ENCODE measurements at regions not wholly inside any gene's neighbourhood (a gene's known extent, or its start where the extent isn't known, plus 50 kb on each side); places are given as distances from the start of the nearest gene placed in this dataset.

DNA sequence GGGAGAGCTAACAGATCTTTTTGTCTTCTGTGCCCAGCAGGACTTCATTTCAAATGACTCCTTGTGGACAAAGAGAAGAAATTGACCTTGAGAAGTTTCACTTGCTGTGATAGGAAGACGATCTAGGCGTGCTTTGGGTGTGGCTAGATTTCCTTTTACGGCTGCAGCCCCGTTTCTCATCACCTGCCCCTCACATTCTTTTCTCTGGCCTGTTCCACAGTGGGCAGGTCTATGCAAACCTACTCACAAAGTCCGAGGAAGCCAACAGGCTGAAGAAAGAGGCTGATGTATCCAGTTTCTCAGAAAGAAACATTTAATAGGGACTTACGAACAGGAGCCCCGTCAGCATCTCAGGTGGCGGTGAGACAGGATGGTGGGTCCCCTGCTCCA lies 231.8 kb downstream of the FGF9 start:
- Histone ChIP-seq H3K4me3 (no peak overlapping the region), H3K27ac (no peak overlapping the region), H3K9me3 (no peaks in the 10 kb centered on the region), H3K27me3 (no peaks in the 10 kb centered on the region), H3K36me3 (no peaks in the 10 kb centered on the region), H3K4me1 (peaks cover 4 to 13% of the 10 kb centered on the region in 2 donors)
- DNase-seq = no peak
- ATAC-seq = no peak
- TF ChIP-seq POLR2A (IDR thresholded peaks at IDR 0.05) = no peak
- TF ChIP-seq, protein P1, sequence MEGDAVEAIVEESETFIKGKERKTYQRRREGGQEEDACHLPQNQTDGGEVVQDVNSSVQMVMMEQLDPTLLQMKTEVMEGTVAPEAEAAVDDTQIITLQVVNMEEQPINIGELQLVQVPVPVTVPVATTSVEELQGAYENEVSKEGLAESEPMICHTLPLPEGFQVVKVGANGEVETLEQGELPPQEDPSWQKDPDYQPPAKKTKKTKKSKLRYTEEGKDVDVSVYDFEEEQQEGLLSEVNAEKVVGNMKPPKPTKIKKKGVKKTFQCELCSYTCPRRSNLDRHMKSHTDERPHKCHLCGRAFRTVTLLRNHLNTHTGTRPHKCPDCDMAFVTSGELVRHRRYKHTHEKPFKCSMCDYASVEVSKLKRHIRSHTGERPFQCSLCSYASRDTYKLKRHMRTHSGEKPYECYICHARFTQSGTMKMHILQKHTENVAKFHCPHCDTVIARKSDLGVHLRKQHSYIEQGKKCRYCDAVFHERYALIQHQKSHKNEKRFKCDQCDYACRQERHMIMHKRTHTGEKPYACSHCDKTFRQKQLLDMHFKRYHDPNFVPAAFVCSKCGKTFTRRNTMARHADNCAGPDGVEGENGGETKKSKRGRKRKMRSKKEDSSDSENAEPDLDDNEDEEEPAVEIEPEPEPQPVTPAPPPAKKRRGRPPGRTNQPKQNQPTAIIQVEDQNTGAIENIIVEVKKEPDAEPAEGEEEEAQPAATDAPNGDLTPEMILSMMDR (IDR thresholded peaks at IDR 0.05 in 4 of 5, conservative IDR thresholded peaks at IDR 0.05 in 1 of 5) = no peak
- intact Hi-C loops (cut with DNase I; ENCODE audit: low total_unique reads) (no loop called here), in situ Hi-C loops (cut with MboI; ENCODE audit: low sequenced_read_pairs in 4 of 4) (no loop called here)

DNA sequence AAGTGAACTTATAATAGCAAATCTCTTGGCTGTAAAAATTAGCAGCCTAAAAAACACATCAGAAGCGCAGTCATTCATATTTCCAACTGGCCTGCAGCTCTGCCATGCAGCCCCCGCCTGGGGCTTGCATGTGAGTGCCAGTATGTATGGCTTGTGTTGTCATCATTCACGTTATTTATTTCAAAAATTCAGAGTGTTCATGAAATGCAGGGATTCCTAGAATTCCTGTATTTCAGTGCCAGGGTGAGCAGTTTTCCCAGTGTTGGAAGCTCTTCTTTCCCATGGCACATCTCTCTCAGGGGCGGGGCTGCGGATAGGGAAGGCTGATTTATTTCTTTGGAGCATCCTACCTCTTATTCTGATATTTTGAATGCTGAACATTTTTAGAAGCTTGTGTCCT lies 234.6 kb downstream of the FGF9 start:
- Histone ChIP-seq H3K27ac (no peak overlapping the region), H3K9me3 (no peaks in the 10 kb centered on the region), H3K36me3 (no peaks in the 10 kb centered on the region), H3K4me3 (no peak overlapping the region), H3K27me3 (no peaks in the 10 kb centered on the region), H3K4me1 (peaks cover 4 to 13% of the 10 kb centered on the region in 2 donors)
- intact Hi-C loops (cut with DNase I; ENCODE audit: low total_unique reads) = no loop called here
- DNase-seq = no peak
- TF ChIP-seq, protein P1 (IDR thresholded peaks at IDR 0.05 in 4 of 5, conservative IDR thresholded peaks at IDR 0.05 in 1 of 5) = no peak
- TF ChIP-seq POLR2A (IDR thresholded peaks at IDR 0.05) = no peak
- in situ Hi-C loops (cut with MboI; ENCODE audit: low sequenced_read_pairs in 4 of 4) = no loop called here
- no peak for ATAC-seq

DNA sequence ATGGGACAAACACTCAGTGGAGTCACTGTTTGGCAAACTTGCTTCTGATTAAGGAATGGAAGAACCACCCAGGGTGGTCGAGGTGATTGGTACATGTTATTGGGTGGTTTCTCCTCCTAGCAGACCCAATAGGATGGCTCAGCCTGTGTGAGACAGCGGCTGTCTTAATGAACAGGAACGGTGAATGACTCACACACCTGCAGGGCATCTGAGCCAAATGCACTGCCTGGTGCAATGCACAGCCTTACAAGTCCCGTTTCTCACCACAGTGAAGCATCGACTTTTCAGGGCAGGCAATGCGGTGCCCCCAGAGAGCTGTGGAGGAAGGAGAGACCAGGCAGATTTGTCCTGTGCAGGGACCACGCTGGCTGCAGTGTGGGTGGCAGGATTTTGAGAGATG lies 238.5 kb downstream of the FGF9 start:
- no peak overlapping the region for H3K27ac ChIP-seq
- ATAC-seq (no peak), DNase-seq (no peak)
- in situ Hi-C loops (cut with MboI; ENCODE audit: low sequenced_read_pairs in 4 of 4) = no loop called here
- no peaks in the 10 kb centered on the region for H3K27me3 ChIP-seq
- no peaks in the 10 kb centered on the region for H3K9me3 ChIP-seq
- intact Hi-C loops (cut with DNase I; ENCODE audit: low total_unique reads) = no loop called here
- H3K4me3 ChIP-seq = no peak overlapping the region
- no peaks in the 10 kb centered on the region for H3K36me3 ChIP-seq
- no peaks in the 10 kb centered on the region for H3K4me1 ChIP-seq
- no peak for TF ChIP-seq POLR2A (IDR thresholded peaks at IDR 0.05)
- TF ChIP-seq, protein P1 (IDR thresholded peaks at IDR 0.05 in 4 of 5, conservative IDR thresholded peaks at IDR 0.05 in 1 of 5) = no peak

DNA sequence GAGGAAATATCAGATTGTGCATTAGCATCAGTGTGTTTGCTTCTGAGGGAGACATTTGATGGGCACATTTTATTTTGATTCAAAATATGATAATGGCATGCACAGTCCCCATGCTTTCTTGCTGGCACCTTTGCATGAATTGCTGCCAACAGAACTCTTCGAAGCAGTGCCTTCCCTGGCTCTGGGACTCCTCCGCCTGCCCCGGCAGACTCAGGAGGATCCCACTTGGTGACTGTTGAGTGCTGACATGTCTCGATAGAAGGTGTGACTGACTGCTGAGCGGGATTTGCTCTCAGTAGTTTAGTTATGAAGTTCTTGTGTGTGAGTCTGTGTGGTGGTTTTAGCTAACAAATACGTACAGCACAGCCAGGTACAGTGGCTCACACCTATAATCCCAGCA lies 239.7 kb downstream of the FGF9 start:
- H3K9me3 ChIP-seq = no peaks in the 10 kb centered on the region
- no peak for DNase-seq
- H3K27me3 ChIP-seq = no peaks in the 10 kb centered on the region
- H3K4me1 ChIP-seq = peaks cover 0 to 4% of the 10 kb centered on the region in 2 donors
- intact Hi-C loops (cut with DNase I; ENCODE audit: low total_unique reads) = no loop called here
- H3K36me3 ChIP-seq = no peaks in the 10 kb centered on the region
- in situ Hi-C loops (cut with MboI; ENCODE audit: low sequenced_read_pairs in 4 of 4) = no loop called here
- no peak overlapping the region for H3K4me3 ChIP-seq
- ATAC-seq = no peak
- H3K27ac ChIP-seq = no peak overlapping the region
- TF ChIP-seq, protein P1 (IDR thresholded peaks at IDR 0.05 in 4 of 5, conservative IDR thresholded peaks at IDR 0.05 in 1 of 5) = no peak
- no peak for TF ChIP-seq POLR2A (IDR thresholded peaks at IDR 0.05)

DNA sequence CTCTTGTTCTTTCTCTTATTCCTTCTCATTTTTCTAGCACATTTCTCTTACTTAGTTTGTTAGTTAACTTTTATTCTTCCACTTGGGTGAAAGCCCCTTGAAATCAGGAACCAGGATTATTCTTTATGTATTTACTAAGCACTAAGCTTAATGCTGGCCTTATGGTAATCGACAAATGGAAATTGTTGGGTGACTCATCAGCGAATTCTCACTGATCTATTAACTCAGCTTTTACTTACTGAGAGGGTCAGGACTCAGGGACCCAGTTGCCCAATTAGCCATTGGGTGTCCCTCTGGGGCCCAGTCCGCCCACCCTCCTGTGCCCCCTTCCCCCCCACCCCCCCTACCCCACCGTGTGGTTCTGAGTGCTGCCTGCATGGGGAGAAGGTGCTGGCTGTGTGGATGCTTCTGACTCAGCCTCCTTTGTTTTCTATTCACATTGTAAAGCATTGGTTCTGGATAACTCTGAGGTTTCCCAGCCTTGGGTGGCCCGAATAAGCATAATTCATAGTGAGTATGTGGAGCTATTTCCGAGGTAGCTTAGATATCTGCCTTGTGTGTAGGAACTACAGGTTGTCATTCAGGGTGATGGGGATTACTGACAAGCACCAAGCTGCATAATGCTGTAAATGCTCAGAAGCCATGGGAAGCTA lies 240.9 kb downstream of the FGF9 start:
- no peak for DNase-seq
- in situ Hi-C loops (cut with MboI; ENCODE audit: low sequenced_read_pairs in 4 of 4) (no loop called here), intact Hi-C loops (cut with DNase I; ENCODE audit: low total_unique reads) (no loop called here)
- H3K36me3 ChIP-seq = no peaks in the 10 kb centered on the region
- H3K27ac ChIP-seq = no peak overlapping the region
- H3K4me1 ChIP-seq = peaks cover 0 to 4% of the 10 kb centered on the region in 2 donors
- no peaks in the 10 kb centered on the region for H3K27me3 ChIP-seq
- no peak for TF ChIP-seq POLR2A (IDR thresholded peaks at IDR 0.05)
- TF ChIP-seq, protein P1 (IDR thresholded peaks at IDR 0.05 in 4 of 5, conservative IDR thresholded peaks at IDR 0.05 in 1 of 5) = no peak
- no peak overlapping the region for H3K4me3 ChIP-seq
- no peak for ATAC-seq
- H3K9me3 ChIP-seq = no peaks in the 10 kb centered on the region

All from gastrocnemius medialis (tissue), 4 donors.